GM12875 (cell line): ENCODE measurements at regions not wholly inside any gene's neighbourhood (a gene's known extent, or its start where the extent isn't known, plus 50 kb on each side); places are given as distances from the start of the nearest gene placed in this dataset.

Source experiments
- H3K4me3 ChIP-seq: one replicate; pipeline ENCODE4 v1.5.1; 2011; ENCODE audit warnings: low read depth, low read length, control low read depth
- CTCF ChIP-seq: IDR thresholded peaks from 2 replicates; pipeline ENCODE4 v1.5.1; 2011; ENCODE audit warnings: low read depth, mild to moderate bottlenecking, control low read depth, inconsistent platforms, low read length, moderate library complexity, borderline replicate concordance; ENCODE audit not compliant: insufficient read depth

- H3K4me3 ChIP-seq: no peak overlapping the region
- no peak for TF ChIP-seq CTCF
Observed at GRCh38 chr3:166420071-166420470, 582.8 kb upstream of the BCHE start.

- no peak overlapping the region for H3K4me3 ChIP-seq
- no peak for TF ChIP-seq CTCF
Observed at GRCh38 chr3:166405896-166406295, 568.7 kb upstream of the BCHE start.

- TF ChIP-seq CTCF: no peak
- no peak overlapping the region for H3K4me3 ChIP-seq
Observed at GRCh38 chr3:166405465-166405864, 568.2 kb upstream of the BCHE start.

DNA sequence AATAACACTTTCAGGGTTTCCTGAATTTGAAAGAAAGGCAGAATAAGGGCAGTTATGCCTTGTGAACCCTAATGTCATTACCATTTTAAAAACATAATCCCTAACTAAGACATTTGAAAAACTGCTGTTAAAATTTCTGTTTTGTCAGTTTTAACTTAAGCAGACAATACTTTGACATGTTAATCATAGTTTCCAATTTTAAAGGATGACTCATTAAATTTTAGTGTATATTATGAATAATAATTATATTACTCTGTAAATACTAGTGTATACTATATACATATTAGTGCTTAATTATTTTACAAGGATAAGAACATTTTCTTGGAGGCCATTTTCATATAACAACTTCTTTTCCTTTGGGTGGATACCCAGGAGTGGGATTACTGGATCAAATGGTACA, 553.1 kb upstream of the BCHE start:
- TF ChIP-seq CTCF: no peak
- no peak overlapping the region for H3K4me3 ChIP-seq

GRCh38 chr3:166388321-166388720, 551.1 kb upstream of the BCHE start:
- TF ChIP-seq CTCF: no peak
- no peak overlapping the region for H3K4me3 ChIP-seq

DNA sequence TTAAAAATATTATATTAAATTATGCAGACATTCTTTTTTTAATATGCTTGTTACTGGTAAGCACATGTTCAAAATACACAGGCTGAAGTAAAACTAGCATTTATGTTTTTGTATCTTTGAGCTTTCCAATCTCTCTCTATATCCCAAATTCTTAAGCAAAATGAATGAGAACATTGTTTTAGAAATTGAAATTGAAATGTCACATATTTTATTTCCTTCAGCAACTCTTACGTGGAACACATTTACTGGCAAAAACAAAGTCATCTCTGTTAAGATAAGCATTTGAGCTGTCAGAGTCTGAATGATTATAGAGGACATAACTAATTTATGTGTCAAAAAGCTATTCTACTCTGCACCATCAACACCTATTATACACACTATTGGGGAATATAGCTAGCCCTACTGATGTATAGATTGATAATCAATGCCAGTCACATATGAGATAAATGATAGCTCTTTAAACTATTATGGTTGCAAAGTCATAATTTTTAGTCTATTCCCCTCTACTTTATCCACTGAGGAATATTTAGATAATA, 535.4 kb upstream of the BCHE start:
- no peak for TF ChIP-seq CTCF
- no peak overlapping the region for H3K4me3 ChIP-seq

DNA sequence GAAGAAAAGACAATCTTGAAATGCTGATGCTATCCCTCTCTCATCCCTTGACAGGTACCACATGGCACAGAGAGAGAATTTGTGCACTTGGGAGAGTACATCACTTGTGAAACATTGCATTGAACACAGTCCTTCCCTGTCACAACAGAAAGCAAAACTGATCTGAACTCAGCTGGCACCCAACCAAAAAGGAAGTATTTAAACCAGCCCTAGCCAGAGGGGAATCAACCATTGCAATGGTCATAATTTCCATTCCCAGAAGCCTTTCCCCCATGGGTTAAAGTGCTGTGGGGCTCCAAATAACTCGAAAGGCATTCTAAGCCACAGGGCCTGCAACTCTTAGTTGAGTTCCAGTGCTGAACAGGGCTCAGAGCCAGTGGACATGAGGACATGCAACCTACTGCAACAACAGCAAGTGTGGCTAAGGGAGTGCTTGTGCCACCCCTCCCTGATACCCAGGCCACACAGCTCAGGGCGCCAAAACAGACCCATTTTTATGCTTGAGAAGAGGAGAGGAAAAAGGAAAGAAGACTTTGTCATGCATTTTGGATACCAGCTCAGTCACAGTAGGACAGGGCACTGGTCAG, 530.8 kb upstream of the BCHE start:
- no peak for TF ChIP-seq CTCF
- H3K4me3 ChIP-seq: no peak overlapping the region
